Type B pancreatic cell (in vitro differentiated cells): ENCODE measurements at regions not wholly inside any gene's neighbourhood (a gene's known extent, or its start where the extent isn't known, plus 50 kb on each side); places are given as distances from the start of the nearest gene placed in this dataset.

Experiments
- DNase-seq: peaks from one replicate; pipeline ENCODE4 v3.0.0; 2021; ENCODE audit warnings: mixed read lengths; ENCODE audit not compliant: unreplicated experiment; ENCODE audit errors: extremely low spot score
- H3K27ac Mint-ChIP-seq: 2 replicates; pipeline ENCODE4 v1.8.0; 2021; ENCODE audit warnings: mild to moderate bottlenecking, mixed read lengths
- H3K27me3 Mint-ChIP-seq: 2 replicates; pipeline ENCODE4 v1.8.0; 2021; ENCODE audit warnings: mixed read lengths
- H3K36me3 Mint-ChIP-seq: 2 replicates; pipeline ENCODE4 v1.8.0; 2021; ENCODE audit warnings: mixed read lengths
- H3K4me1 Mint-ChIP-seq: one replicate; pipeline ENCODE4 v1.8.0; 2021; ENCODE audit warnings: mixed read lengths; ENCODE audit not compliant: unreplicated experiment
- H3K4me3 Mint-ChIP-seq: 2 replicates; pipeline ENCODE4 v1.8.0; 2021; ENCODE audit warnings: mild to moderate bottlenecking, mixed read lengths
- H3K9me3 Mint-ChIP-seq: 2 replicates; pipeline ENCODE4 v1.8.0; 2021; ENCODE audit warnings: mixed read lengths
- TF ChIP-seq, protein P1 (sequence below): fragments of 200-600 bp; sonication (generic); conservative IDR thresholded peaks from 2 replicates; pipeline ENCODE4 v1.5.0; 2021; ENCODE audit warnings: antibody characterized with exemption, mild to moderate bottlenecking

DNA sequence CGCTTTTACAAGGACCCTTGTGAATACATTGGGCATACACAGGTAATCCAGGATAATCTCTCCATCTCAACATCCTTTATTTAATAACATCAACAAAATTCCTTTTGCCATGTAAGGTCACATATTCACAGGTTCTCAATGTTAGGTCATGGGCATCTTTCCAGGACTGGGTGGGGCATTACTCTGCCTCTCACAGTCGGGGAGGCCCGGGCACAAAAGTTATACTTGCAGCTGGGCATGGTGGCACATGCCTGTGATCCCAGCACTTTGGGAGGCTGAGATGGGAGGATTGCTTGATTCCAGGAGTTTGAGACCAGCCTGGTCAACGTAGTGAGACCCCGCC lies 93.7 kb upstream of the AP1S2 start:
- H3K4me1 Mint-ChIP-seq = peaks cover 15% of the 10 kb centered on the region
- no peak for DNase-seq
- TF ChIP-seq, protein P1, sequence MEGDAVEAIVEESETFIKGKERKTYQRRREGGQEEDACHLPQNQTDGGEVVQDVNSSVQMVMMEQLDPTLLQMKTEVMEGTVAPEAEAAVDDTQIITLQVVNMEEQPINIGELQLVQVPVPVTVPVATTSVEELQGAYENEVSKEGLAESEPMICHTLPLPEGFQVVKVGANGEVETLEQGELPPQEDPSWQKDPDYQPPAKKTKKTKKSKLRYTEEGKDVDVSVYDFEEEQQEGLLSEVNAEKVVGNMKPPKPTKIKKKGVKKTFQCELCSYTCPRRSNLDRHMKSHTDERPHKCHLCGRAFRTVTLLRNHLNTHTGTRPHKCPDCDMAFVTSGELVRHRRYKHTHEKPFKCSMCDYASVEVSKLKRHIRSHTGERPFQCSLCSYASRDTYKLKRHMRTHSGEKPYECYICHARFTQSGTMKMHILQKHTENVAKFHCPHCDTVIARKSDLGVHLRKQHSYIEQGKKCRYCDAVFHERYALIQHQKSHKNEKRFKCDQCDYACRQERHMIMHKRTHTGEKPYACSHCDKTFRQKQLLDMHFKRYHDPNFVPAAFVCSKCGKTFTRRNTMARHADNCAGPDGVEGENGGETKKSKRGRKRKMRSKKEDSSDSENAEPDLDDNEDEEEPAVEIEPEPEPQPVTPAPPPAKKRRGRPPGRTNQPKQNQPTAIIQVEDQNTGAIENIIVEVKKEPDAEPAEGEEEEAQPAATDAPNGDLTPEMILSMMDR = no peak
- H3K27me3 Mint-ChIP-seq = no peaks in the 10 kb centered on the region
- H3K4me3 Mint-ChIP-seq = no peak overlapping the region
- H3K9me3 Mint-ChIP-seq = no peaks in the 10 kb centered on the region
- no peak overlapping the region for H3K27ac Mint-ChIP-seq
- no peaks in the 10 kb centered on the region for H3K36me3 Mint-ChIP-seq

DNA sequence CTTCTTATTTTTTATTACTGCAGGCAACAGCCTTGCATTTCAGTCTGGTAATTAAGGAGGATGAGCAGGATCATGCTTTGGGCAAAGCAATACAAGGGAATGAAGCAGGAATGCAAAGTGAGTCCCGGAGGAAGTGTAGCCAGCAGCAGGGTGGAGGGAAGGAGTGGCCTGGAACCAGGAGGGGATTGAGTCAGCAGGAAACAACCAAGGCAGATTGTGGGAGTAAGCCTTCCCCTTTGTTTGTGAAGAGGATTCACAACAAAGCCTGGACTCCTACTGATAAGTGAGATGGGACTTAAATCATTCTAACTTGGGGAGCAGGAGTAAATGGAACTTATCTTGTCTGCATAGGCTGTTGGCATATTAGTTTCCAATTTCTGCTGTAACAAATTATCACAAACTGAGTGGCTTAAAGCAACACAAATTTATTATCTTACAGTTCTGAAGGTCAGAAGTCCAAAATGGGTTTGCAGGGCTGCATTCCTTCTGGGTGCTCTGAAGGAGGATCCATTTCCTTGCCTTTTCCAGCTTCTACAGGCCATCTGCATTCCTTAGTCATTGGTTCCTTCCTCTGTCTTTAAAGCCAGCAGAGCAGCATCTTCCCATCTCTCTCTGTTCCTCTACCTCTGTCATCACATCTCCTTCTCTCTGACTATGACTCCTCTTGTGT lies 93.2 kb upstream of the AP1S2 start:
- Mint-ChIP-seq H3K4me1 (peaks cover 15% of the 10 kb centered on the region), H3K9me3 (no peaks in the 10 kb centered on the region), H3K27ac (no peak overlapping the region), H3K4me3 (peak overlapping the region; percentile 13), H3K27me3 (no peaks in the 10 kb centered on the region), H3K36me3 (no peaks in the 10 kb centered on the region)
- TF ChIP-seq, protein P1 = no peak
- DNase-seq = no peak

DNA sequence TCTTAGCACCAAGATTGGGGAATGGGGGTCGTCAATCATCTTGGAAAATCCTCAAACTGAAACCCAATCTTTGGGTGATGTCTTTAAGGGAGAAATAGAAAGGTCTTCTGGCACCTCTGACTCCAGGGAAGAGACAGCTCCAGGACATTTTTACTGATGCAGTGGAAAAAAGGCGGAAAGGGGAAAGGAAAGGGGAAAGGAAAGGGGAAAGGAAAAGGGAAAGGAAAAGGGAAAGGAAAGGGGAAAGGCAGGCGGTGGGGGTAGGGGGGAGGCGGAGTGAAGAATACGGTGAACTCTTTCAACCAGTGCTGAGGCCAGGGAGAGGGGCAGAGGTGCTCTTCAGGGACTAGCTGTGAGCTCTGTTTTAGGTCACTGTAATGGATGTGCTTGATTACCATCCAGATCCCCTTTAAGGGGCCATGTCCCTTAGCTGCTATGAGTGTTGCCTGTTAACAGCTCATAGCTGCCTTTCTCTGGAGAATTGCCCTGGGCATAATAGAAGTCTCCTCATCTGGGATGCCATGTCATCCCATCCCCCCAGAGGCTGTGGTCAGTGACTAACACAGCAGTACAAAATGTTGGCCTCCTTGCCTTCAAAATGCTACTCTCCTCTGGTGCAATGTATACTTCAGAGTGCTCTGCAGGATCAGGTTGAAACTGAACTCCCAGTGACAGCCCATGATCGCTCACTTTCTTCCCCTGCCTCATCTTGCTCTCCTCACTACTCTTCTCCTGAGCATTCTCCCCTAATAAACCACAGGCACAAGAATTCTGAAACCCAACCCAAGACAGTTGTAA lies 92.4 kb upstream of the AP1S2 start:
- no peak for DNase-seq
- TF ChIP-seq, protein P1 = no peak
- peak overlapping the region; percentile 80 for H3K27ac Mint-ChIP-seq
- H3K4me3 Mint-ChIP-seq = no peak overlapping the region
- no peaks in the 10 kb centered on the region for H3K27me3 Mint-ChIP-seq
- no peaks in the 10 kb centered on the region for H3K36me3 Mint-ChIP-seq
- peaks cover 15% of the 10 kb centered on the region for H3K4me1 Mint-ChIP-seq
- H3K9me3 Mint-ChIP-seq = no peaks in the 10 kb centered on the region

DNA sequence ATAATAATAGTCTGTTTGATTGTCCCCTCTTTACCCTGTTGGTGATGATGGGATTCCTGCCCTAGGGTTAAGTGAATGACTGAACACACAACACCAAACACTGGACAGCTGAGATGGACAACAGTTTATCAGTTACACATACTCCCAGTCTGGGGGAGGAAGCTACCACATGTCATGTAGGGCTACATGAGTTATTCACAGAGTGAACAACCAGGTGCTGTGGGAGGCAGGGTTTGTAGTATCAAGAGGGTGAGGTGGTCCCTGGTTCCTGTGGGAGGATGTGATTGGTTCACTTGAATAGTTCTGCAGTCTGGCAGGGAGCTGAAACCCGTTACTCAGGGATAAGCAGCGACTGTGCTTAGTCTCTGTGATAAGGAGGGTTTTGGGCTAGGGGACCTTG lies 88.8 kb upstream of the AP1S2 start:
- H3K4me1 Mint-ChIP-seq = peaks cover 8% of the 10 kb centered on the region
- no peak overlapping the region for H3K27ac Mint-ChIP-seq
- no peaks in the 10 kb centered on the region for H3K27me3 Mint-ChIP-seq

DNA sequence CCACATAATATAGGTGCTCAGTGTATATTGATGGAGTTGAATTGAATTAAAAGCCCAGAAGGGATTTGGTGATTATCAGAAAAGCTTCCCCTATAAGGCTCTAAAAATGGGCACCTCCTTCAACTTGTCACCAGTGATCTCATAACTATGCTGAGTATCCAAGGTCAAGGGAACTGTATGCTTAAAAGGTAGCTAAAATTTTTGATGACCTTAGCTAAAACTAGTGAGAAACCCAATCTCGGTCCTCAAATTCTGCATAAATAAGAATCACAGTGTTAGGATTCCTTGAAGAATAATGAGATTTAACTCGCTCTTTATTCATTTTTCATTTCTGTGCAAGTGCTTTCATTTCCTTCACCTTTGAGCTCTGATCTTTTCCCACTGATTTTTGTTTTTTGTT lies 87.7 kb upstream of the AP1S2 start:
- no peak overlapping the region for H3K4me3 Mint-ChIP-seq
- H3K27ac Mint-ChIP-seq = no peak overlapping the region
- no peaks in the 10 kb centered on the region for H3K9me3 Mint-ChIP-seq
- no peaks in the 10 kb centered on the region for H3K27me3 Mint-ChIP-seq
- TF ChIP-seq, protein P1 = no peak
- no peak for DNase-seq
- no peaks in the 10 kb centered on the region for H3K36me3 Mint-ChIP-seq
- H3K4me1 Mint-ChIP-seq = peaks cover 3% of the 10 kb centered on the region

More for the DNA sequence above, 88.8 kb upstream of the AP1S2 start:
- H3K9me3 Mint-ChIP-seq = no peaks in the 10 kb centered on the region
- no peak overlapping the region for H3K4me3 Mint-ChIP-seq
- H3K36me3 Mint-ChIP-seq = no peaks in the 10 kb centered on the region
- TF ChIP-seq, protein P1 = no peak
- DNase-seq = no peak
